ENCODE measurements at regions not wholly inside any gene's neighbourhood (a gene's known extent, or its start where the extent isn't known, plus 50 kb on each side); places are given as distances from the start of the nearest gene placed in this dataset.

DNA sequence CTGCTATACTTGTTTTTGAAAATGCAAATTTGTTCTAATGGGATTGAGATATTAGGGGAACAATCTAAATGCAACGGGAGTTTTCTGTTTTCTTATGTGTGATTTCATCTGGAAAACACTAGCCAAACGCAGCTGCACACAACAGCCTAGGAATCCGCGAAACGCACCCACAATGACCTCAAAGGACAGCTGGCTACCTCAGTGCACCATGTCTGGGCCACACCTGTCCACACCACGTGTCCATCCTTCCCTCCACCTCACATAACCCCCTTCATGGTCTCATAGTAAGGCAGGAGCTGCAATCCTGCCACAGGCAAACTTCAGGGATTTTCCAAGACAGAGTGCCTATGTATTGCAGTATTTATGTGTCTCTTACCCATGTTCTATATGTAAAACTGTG lies 382.5 kb upstream of the PRKCQ start:
- TF ChIP-seq, protein P1, sequence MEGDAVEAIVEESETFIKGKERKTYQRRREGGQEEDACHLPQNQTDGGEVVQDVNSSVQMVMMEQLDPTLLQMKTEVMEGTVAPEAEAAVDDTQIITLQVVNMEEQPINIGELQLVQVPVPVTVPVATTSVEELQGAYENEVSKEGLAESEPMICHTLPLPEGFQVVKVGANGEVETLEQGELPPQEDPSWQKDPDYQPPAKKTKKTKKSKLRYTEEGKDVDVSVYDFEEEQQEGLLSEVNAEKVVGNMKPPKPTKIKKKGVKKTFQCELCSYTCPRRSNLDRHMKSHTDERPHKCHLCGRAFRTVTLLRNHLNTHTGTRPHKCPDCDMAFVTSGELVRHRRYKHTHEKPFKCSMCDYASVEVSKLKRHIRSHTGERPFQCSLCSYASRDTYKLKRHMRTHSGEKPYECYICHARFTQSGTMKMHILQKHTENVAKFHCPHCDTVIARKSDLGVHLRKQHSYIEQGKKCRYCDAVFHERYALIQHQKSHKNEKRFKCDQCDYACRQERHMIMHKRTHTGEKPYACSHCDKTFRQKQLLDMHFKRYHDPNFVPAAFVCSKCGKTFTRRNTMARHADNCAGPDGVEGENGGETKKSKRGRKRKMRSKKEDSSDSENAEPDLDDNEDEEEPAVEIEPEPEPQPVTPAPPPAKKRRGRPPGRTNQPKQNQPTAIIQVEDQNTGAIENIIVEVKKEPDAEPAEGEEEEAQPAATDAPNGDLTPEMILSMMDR (IDR thresholded peaks at IDR 0.05) = no peak
- TF ChIP-seq EP300 (IDR thresholded peaks at IDR 0.05) = no peak
